GM12864 (cell line): ENCODE measurements at regions not wholly inside any gene's neighbourhood (a gene's known extent, or its start where the extent isn't known, plus 50 kb on each side); places are given as distances from the start of the nearest gene placed in this dataset.

Source experiments
- DNase-seq: peaks from one replicate; pipeline ENCODE4 v3.0.0-alpha.2; 2011; ENCODE audit warnings: low read depth
- H3K4me3 ChIP-seq: 2 replicates; pipeline ENCODE4 v1.5.1; 2011; ENCODE audit warnings: mild to moderate bottlenecking, low read depth, low read length, control low read depth
- TF ChIP-seq, protein P1 (sequence below): IDR thresholded peaks from 2 replicates; pipeline ENCODE4 v1.5.1; 2011; ENCODE audit warnings: low read depth, mild to moderate bottlenecking, moderate library complexity, low read length, control low read depth, inconsistent platforms; ENCODE audit errors: missing control alignments

DNA sequence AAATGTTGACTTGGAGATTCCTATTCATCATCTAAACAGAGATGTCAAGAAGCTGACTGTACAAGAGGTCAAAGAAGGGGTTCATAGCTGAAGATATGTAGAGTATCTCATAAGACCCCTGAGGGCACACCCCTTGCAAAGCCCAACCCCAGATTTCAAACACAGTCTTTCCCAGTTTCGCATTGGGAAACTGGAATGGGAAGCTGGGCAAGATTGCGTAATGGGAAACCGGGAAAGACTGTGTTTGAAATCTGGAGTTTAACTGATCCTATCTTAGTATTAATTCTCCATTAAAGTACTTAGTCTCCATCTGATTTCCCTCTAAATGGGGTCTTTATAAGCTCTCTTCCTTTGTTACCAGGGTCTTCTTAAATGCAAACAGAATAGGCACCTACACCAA is 99.5 kb downstream of the FAM76B start:
- TF ChIP-seq, protein P1, sequence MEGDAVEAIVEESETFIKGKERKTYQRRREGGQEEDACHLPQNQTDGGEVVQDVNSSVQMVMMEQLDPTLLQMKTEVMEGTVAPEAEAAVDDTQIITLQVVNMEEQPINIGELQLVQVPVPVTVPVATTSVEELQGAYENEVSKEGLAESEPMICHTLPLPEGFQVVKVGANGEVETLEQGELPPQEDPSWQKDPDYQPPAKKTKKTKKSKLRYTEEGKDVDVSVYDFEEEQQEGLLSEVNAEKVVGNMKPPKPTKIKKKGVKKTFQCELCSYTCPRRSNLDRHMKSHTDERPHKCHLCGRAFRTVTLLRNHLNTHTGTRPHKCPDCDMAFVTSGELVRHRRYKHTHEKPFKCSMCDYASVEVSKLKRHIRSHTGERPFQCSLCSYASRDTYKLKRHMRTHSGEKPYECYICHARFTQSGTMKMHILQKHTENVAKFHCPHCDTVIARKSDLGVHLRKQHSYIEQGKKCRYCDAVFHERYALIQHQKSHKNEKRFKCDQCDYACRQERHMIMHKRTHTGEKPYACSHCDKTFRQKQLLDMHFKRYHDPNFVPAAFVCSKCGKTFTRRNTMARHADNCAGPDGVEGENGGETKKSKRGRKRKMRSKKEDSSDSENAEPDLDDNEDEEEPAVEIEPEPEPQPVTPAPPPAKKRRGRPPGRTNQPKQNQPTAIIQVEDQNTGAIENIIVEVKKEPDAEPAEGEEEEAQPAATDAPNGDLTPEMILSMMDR = no peak
- no peak overlapping the region for H3K4me3 ChIP-seq
- DNase-seq = no peak

- TF ChIP-seq, protein P1 = no peak
These were observed 100.9 kb downstream of the FAM76B start for GRCh38 chr11:95688501-95689222.

DNA sequence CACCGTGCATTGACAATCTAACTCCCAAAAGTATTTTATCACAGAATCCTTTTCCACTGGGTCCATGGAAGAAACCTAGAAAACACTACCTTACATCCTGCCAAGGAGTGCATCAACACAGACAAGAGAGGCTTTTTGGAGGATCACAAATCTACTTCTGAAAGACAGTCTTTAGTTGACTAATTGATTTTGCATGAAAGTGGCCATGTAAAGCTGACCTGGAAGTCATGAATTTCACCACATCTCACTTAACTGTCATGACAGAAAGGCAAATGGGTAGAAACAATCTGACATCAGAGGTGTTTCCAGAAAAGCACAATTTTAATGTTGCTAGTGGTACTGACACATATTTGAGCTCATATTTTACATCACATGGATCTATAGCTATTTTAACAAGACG is 101.6 kb downstream of the FAM76B start:
- no peak overlapping the region for H3K4me3 ChIP-seq
- no peak for DNase-seq
- TF ChIP-seq, protein P1 = no peak

More at GRCh38 chr11:95688501-95689222, 100.9 kb downstream of the FAM76B start:
- H3K4me3 ChIP-seq = no peak overlapping the region
- DNase-seq = no peak

GRCh38 chr11:95686265-95686664 is 103.3 kb downstream of the FAM76B start:
- TF ChIP-seq, protein P1 = no peak
- no peak for DNase-seq
- no peak overlapping the region for H3K4me3 ChIP-seq

- no peak overlapping the region for H3K4me3 ChIP-seq
- TF ChIP-seq, protein P1 = no peak
- DNase-seq = no peak
These were observed 104.9 kb downstream of the FAM76B start for GRCh38 chr11:95684701-95685100.

GRCh38 chr11:95684170-95684569 is 105.4 kb downstream of the FAM76B start:
- no peak for DNase-seq
- TF ChIP-seq, protein P1 = no peak
- no peak overlapping the region for H3K4me3 ChIP-seq

DNA sequence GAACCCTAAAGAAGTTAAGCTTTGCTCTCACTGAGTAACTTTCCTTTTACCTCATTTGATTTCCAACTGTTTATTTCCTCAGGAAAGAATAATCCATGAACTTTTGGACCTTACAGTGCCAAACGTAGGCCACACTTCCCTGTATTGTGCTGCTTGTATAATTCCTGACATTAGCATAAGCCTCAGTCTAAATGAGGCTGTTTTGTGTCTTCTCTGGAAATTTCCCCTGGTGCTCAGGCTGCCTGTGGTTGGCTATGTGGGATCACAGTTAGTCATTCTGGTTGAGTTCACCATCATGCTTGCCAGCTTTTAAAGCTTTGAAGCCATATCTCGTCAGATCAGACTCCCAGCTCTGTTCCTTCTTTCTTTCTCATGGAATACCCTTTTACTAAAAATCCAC is 107.0 kb downstream of the FAM76B start:
- H3K4me3 ChIP-seq = no peak overlapping the region

More for the DNA sequence above, 107.0 kb downstream of the FAM76B start:
- no peak for DNase-seq
- TF ChIP-seq, protein P1 = no peak
